AG09319 (cell line): ENCODE measurements at regions not wholly inside any gene's neighbourhood (a gene's known extent, or its start where the extent isn't known, plus 50 kb on each side); places are given as distances from the start of the nearest gene placed in this dataset.

Experiments used
- DNase-seq: peaks from one replicate; pipeline ENCODE4 v3.0.0-alpha.2; 2010; ENCODE audit warnings: low read depth; ENCODE audit errors: extremely low read depth
- CTCF ChIP-seq: IDR thresholded peaks from 2 replicates; pipeline ENCODE4 v1.5.1; 2011; ENCODE audit warnings: low read depth, mild to moderate bottlenecking, inconsistent platforms, low read length, moderate library complexity

- DNase-seq: no peak
- TF ChIP-seq CTCF: no peak
Observed at GRCh38 chr14:26008290-26008689, 589.5 kb downstream of the NOVA1 start.

- no peak for TF ChIP-seq CTCF
- DNase-seq: no peak
Observed at GRCh38 chr14:26004342-26004741, 593.5 kb downstream of the NOVA1 start.

- no peak for TF ChIP-seq CTCF
Observed at GRCh38 chr14:25993830-25994229, 604.0 kb downstream of the NOVA1 start.

GRCh38 chr14:25988536-25988935 lies 609.3 kb downstream of the NOVA1 start:
- DNase-seq: no peak
- TF ChIP-seq CTCF: no peak

More at GRCh38 chr14:25993830-25994229, 604.0 kb downstream of the NOVA1 start:
- no peak for DNase-seq

GRCh38 chr14:25955772-25956171 lies 642.1 kb downstream of the NOVA1 start:
- no peak for TF ChIP-seq CTCF
- no peak for DNase-seq

GRCh38 chr14:25953532-25954139 lies 644.2 kb downstream of the NOVA1 start:
- no peak for DNase-seq
- TF ChIP-seq CTCF: no peak

GRCh38 chr14:25945746-25946145 lies 652.1 kb downstream of the NOVA1 start:
- no peak for TF ChIP-seq CTCF
- DNase-seq: no peak
